SU-DHL-6 (cell line): ENCODE measurements at regions not wholly inside any gene's neighbourhood (a gene's known extent, or its start where the extent isn't known, plus 50 kb on each side); places are given as distances from the start of the nearest gene placed in this dataset.

ENCODE experiments used
- H2AFZ ChIP-seq: fragments of 200-600 bp; sonication (generic); 2 replicates; pipeline ENCODE4 v1.6.1; 2014; ENCODE audit warnings: low read depth, mild to moderate bottlenecking, moderate library complexity, mixed read lengths, antibody characterized with exemption, low read length; ENCODE audit not compliant: severe bottlenecking
- H3F3A ChIP-seq: fragments of 200-600 bp; shearing (Covaris generic); 2 replicates; pipeline ENCODE4 v1.6.0; 2016; ENCODE audit warnings: antibody characterized with exemption, mild to moderate bottlenecking; ENCODE audit not compliant: insufficient read depth
- H3K27ac ChIP-seq: fragments of 200-600 bp; sonication (generic); 2 replicates; pipeline ENCODE4 v1.5.1; 2016; ENCODE audit warnings: low read depth, mild to moderate bottlenecking, low read length, moderate library complexity, mixed read lengths
- H3K27me3 ChIP-seq: fragments of 200-600 bp; sonication (generic), shearing (Covaris generic); 2 replicates; pipeline ENCODE4 v1.6.0; 2014; ENCODE audit warnings: mild to moderate bottlenecking, low read length
- H3K36me3 ChIP-seq: fragments of 200-600 bp; sonication (generic); 2 replicates; pipeline ENCODE4 v1.6.1; 2014; ENCODE audit warnings: mild to moderate bottlenecking, low read length, mixed read lengths
- H3K4me2 ChIP-seq: fragments of 300-600, 200-600 bp; shearing (Covaris generic), sonication (generic); 2 replicates; pipeline ENCODE4 v1.6.0; 2014; ENCODE audit warnings: low read length, low read depth, mild to moderate bottlenecking; ENCODE audit not compliant: poor library complexity, severe bottlenecking
- H3K4me3 ChIP-seq: fragments of 200-600 bp; sonication (generic); 2 replicates; pipeline ENCODE4 v1.5.1; 2014; ENCODE audit warnings: antibody characterized with exemption, low read length, mild to moderate bottlenecking, mixed read lengths; ENCODE audit not compliant: insufficient read depth, poor library complexity, severe bottlenecking
- H3K79me2 ChIP-seq: fragments of 200-600 bp; sonication (generic); 2 replicates; pipeline ENCODE4 v1.6.1; 2014; ENCODE audit warnings: mild to moderate bottlenecking, low read length, moderate library complexity; ENCODE audit not compliant: insufficient read depth
- H3K9ac ChIP-seq: fragments of 200-600 bp; sonication (generic); 2 replicates; pipeline ENCODE4 v1.7.0; 2014; ENCODE audit warnings: mild to moderate bottlenecking, low read length
- H3K9me2 ChIP-seq: fragments of 200-600 bp; sonication (generic); replicated peaks from 2 replicates; pipeline ENCODE4 v1.6.1; 2014; ENCODE audit warnings: low read length; ENCODE audit not compliant: insufficient read depth
- H3K9me3 ChIP-seq: fragments of 200-600 bp; sonication (generic); 2 replicates; pipeline ENCODE4 v1.6.1; 2014; ENCODE audit warnings: low read length, mixed read lengths; ENCODE audit not compliant: insufficient read depth
- H4K20me1 ChIP-seq: fragments of 200-600 bp; sonication (generic); 2 replicates; pipeline ENCODE4 v1.6.1; 2014; ENCODE audit warnings: low read depth, mild to moderate bottlenecking, antibody characterized with exemption, low read length, moderate library complexity, mixed read lengths
- EZH2phosphoT487 ChIP-seq: fragments of 200-600 bp; sonication (generic), shearing (Covaris generic); conservative IDR thresholded peaks from 2 replicates; pipeline ENCODE4 v1.6.1; 2018; ENCODE audit warnings: mild to moderate bottlenecking, antibody characterized with exemption, low read length, moderate library complexity, mixed read lengths
- TF ChIP-seq, protein P1 (sequence below): fragments of 200-600 bp; sonication (generic); IDR thresholded peaks from one replicate; pipeline ENCODE4 v1.5.1; 2017; ENCODE audit warnings: antibody characterized with exemption, mild to moderate bottlenecking, low read length, moderate library complexity; ENCODE audit not compliant: insufficient read depth, poor library complexity, severe bottlenecking

DNA sequence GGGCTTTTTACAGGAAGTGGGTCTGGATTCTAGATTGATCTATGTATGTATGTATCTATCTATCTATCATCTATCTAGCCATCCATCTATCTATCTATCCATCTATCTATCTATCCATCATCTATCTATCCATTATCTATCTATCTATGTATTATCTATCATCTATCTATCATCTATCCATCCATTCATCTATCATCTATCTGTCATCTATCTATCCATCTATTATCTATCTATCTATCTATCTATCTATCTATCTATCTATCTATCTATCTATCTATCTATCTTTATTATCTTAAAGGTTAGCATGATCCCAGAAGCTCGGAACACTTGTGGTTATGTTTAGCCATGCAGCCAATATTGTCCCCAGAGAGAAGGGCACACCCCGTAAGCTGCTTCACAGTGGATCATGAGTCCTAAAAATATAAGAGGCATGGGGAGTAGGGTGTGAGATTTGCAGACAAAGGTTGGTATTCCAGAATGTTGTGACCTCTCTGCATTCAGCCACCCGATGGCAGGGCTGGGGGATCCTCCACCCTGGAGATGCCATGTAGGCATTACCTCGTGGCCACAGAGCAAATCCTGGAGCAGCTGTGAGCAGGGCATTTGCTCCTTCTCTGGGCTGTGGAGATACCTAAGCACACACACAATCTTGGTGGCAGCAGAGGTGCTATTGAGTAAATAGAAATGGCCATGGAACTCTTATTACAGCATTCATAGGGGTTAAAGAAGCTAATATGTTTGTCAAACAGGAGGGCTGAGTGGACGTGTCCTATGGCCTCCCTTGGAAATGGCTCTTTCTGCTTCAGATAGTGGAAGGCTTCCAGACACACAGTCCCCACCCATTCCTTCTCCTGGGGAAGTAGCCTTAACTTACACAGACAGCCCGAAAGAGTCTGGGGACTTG, 310.0 kb upstream of the TSHZ3 start:
- Histone ChIP-seq H3K4me2 (no peak overlapping the region), H3K27ac (no peak overlapping the region), H4K20me1 (no peaks in the 10 kb centered on the region), H3K4me3 (no peak overlapping the region), H3F3A (no peaks in the 10 kb centered on the region), H3K27me3 (no peaks in the 10 kb centered on the region), H3K9me2 (no peaks in the 10 kb centered on the region), H3K79me2 (no peaks in the 10 kb centered on the region), H3K36me3 (no peaks in the 10 kb centered on the region), H2AFZ (no peak overlapping the region), H3K9ac (no peak overlapping the region), H3K9me3 (no peaks in the 10 kb centered on the region)
- no peak for TF ChIP-seq EZH2phosphoT487
- TF ChIP-seq, protein P1, sequence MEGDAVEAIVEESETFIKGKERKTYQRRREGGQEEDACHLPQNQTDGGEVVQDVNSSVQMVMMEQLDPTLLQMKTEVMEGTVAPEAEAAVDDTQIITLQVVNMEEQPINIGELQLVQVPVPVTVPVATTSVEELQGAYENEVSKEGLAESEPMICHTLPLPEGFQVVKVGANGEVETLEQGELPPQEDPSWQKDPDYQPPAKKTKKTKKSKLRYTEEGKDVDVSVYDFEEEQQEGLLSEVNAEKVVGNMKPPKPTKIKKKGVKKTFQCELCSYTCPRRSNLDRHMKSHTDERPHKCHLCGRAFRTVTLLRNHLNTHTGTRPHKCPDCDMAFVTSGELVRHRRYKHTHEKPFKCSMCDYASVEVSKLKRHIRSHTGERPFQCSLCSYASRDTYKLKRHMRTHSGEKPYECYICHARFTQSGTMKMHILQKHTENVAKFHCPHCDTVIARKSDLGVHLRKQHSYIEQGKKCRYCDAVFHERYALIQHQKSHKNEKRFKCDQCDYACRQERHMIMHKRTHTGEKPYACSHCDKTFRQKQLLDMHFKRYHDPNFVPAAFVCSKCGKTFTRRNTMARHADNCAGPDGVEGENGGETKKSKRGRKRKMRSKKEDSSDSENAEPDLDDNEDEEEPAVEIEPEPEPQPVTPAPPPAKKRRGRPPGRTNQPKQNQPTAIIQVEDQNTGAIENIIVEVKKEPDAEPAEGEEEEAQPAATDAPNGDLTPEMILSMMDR, result no peak

DNA sequence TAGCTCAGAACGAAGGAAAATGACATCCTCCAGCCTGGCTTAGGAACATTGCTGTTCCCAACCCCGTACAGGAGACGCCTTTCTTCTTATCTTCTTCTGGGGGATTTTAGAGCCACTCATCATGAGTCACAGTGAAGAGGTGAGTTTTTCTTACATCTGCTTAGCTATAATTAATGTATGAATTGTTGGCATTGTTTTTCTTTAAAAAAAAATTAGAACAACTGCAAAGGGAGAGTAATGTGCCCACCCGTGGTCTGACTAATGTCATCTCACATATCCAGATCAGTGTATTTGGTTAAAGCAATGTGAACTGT, 310.6 kb upstream of the TSHZ3 start:
- H3K4me2 ChIP-seq, result no peak overlapping the region

DNA sequence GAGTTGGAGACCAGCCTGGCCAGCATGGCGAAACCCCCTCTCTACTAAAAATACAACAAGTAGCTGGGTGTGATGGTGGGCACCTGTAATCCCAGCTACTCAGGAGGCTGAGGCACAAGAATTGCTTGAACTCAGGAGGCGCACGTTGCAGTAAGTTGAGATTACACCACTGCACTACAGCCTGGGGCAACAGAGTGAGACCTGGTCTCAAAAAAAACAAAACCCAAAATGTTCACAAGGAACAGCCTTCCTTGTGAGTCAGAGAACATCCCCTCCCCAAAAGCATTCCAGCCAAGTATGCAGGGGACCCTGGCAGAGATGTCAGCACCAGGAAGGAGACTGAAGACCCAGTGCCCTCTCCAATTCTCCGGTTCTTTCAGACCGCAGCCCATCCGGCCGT, 314.9 kb upstream of the TSHZ3 start:
- H3K27ac ChIP-seq, result no peak overlapping the region
- no peaks in the 10 kb centered on the region for H4K20me1 ChIP-seq
- no peak overlapping the region for H3K4me2 ChIP-seq
- no peaks in the 10 kb centered on the region for H3F3A ChIP-seq
- TF ChIP-seq, protein P1, result no peak
- no peak for TF ChIP-seq EZH2phosphoT487
- no peak overlapping the region for H2AFZ ChIP-seq
- no peaks in the 10 kb centered on the region for H3K36me3 ChIP-seq
- no peak overlapping the region for H3K4me3 ChIP-seq
- no peaks in the 10 kb centered on the region for H3K79me2 ChIP-seq
- H3K9me2 ChIP-seq, result no peaks in the 10 kb centered on the region
- H3K9me3 ChIP-seq, result no peaks in the 10 kb centered on the region
- no peaks in the 10 kb centered on the region for H3K27me3 ChIP-seq
- H3K9ac ChIP-seq, result no peak overlapping the region

More for the DNA sequence above, 310.6 kb upstream of the TSHZ3 start:
- H3K9me2 ChIP-seq, result no peaks in the 10 kb centered on the region
- H3K79me2 ChIP-seq, result no peaks in the 10 kb centered on the region
- TF ChIP-seq, protein P1, result no peak
- no peak for TF ChIP-seq EZH2phosphoT487
- no peak overlapping the region for H3K9ac ChIP-seq
- no peaks in the 10 kb centered on the region for H3K9me3 ChIP-seq
- no peak overlapping the region for H3K4me3 ChIP-seq
- no peak overlapping the region for H2AFZ ChIP-seq
- H3K27ac ChIP-seq, result no peak overlapping the region
- H3F3A ChIP-seq, result no peaks in the 10 kb centered on the region
- H4K20me1 ChIP-seq, result no peaks in the 10 kb centered on the region
- no peaks in the 10 kb centered on the region for H3K36me3 ChIP-seq
- no peaks in the 10 kb centered on the region for H3K27me3 ChIP-seq
